GM10248 (cell line): ENCODE measurements at regions not wholly inside any gene's neighbourhood (a gene's known extent, or its start where the extent isn't known, plus 50 kb on each side); places are given as distances from the start of the nearest gene placed in this dataset.

Source experiments
- CTCF ChIA-PET: fragments of 300-600 bp; sonication (Branson Sonifier 250); formaldehyde crosslinking; extraction: SDS; loops from one replicate; lab custom pipeline; 2021; ENCODE audit warnings: antibody characterized with exemption; lab: Yijun Ruan, JAX
- POLR2A ChIA-PET: fragments of 350-650 bp; sonication (Branson Sonifier 250); formaldehyde crosslinking; extraction: SDS; loops from one replicate; lab custom pipeline; 2020; ENCODE audit warnings: antibody characterized with exemption; lab: Yijun Ruan, JAX
- DNase-seq: peaks from one replicate; pipeline ENCODE4 v3.0.0; 2012; ENCODE audit errors: extremely low spot score
- CTCF ChIP-seq: IDR thresholded peaks from 2 replicates; pipeline ENCODE4 v1.5.1; 2012; ENCODE audit warnings: mild to moderate bottlenecking, low read depth; ENCODE audit errors: extremely low read depth, missing control alignments, control extremely low read depth

GRCh38 chr7:70953331-70953741 is 178.6 kb upstream of the GALNT17 start:
- DNase-seq, result no peak
- ChIA-PET POLR2A (no interaction called here), CTCF (no interaction called here)
- TF ChIP-seq CTCF, result no peak

GRCh38 chr7:70953796-70954195 is 178.1 kb upstream of the GALNT17 start:
- no peak for TF ChIP-seq CTCF
- POLR2A ChIA-PET, result interaction anchor here (0.7 kb wide), 1 partner anchor 20 kb away, joined by 3 read pairs; no protein-coding TSS in a partner anchor
- CTCF ChIA-PET, result interaction anchor here (0.8 kb wide), 2 partner anchors 12 to 19 kb away, joined by 3 read pairs; no protein-coding TSS in a partner anchor
- no peak for DNase-seq

GRCh38 chr7:70972693-70973092 is 159.3 kb upstream of the GALNT17 start:
- no peak for DNase-seq
- CTCF ChIA-PET, result interaction anchor here (1.7 kb wide), 1 partner anchor 19 kb away, joined by 3 read pairs; no protein-coding TSS in a partner anchor
- no peak for TF ChIP-seq CTCF
- POLR2A ChIA-PET, result no interaction called here

- ChIA-PET CTCF (interaction anchor here (1.3 kb wide), 2 partner anchors 10 to 11 kb away, joined by 3 to 5 read pairs; no protein-coding TSS in a partner anchor), POLR2A (no interaction called here)
- no peak for TF ChIP-seq CTCF
- no peak for DNase-seq
These were observed 156.2 kb upstream of the GALNT17 start for GRCh38 chr7:70975754-70976153.

- ChIA-PET CTCF (interaction anchor here (1.5 kb wide), 1 partner anchor 11 kb away, joined by 5 read pairs; no protein-coding TSS in a partner anchor), POLR2A (no interaction called here)
- DNase-seq, result no peak
- no peak for TF ChIP-seq CTCF
These were observed 145.6 kb upstream of the GALNT17 start for GRCh38 chr7:70986297-70986696.

- CTCF ChIA-PET, result no interaction called here
- POLR2A ChIA-PET, result no interaction called here
- no peak for TF ChIP-seq CTCF
- DNase-seq, result no peak
These were observed 137.8 kb upstream of the GALNT17 start for GRCh38 chr7:70994176-70994575.
